Brain microvascular endothelial cell (primary cell): ENCODE measurements at regions not wholly inside any gene's neighbourhood (a gene's known extent, or its start where the extent isn't known, plus 50 kb on each side); places are given as distances from the start of the nearest gene placed in this dataset.

Source experiments
- DNase-seq: peaks from one replicate; pipeline ENCODE4 v3.0.0-alpha.2; 2020
- H3K27ac ChIP-seq: fragments of 250-450 bp; sonication (Bioruptor Pico); 2 replicates; pipeline ENCODE4 v1.5.1; 2020; ENCODE audit warnings: mild to moderate bottlenecking, moderate library complexity
- H3K27me3 ChIP-seq: fragments of 250-450 bp; sonication (Bioruptor Pico); replicated peaks from 2 replicates; pipeline ENCODE4 v1.5.1; 2020; ENCODE audit warnings: mild to moderate bottlenecking
- H3K36me3 ChIP-seq: fragments of 250-450 bp; sonication (Bioruptor Pico); replicated peaks from 2 replicates; pipeline ENCODE4 v1.5.1; 2020; ENCODE audit warnings: mild to moderate bottlenecking
- H3K4me3 ChIP-seq: 2 replicates; pipeline ENCODE4 v1.5.1; 2011; ENCODE audit warnings: low read depth, mild to moderate bottlenecking, control low read depth, low read length, moderate library complexity
- in situ Hi-C: cut with HindIII; loops from 2 replicates; pipeline ENCODE4 v1.10.0; 2017; ENCODE audit warnings: low sequenced_read_pairs, low pct_ligation_motif_present
- TF ChIP-seq, protein P1 (sequence below): IDR thresholded peaks from 2 replicates; pipeline ENCODE4 v1.5.1; 2011; ENCODE audit warnings: low read depth, mild to moderate bottlenecking, moderate library complexity, low read length, control low read depth, inconsistent platforms; ENCODE audit errors: missing control alignments

DNA sequence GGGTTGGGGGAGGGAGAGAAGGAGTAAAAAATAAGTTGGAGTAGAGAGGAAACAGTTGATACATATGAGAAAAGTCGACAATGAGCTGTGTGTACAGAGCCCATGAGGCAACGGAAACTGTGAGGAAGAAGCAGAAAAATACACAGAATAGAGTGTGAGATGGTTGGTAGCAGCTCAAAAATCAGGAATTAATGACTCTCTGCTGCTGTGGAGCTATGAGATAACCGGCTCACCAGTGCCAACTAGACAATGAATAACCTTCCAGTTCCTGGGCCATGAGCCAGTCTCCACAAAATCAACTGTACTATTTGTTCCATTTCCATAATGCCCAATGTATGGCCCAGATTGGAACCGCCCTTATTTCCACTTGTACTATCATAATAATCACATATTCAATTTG lies 53.1 kb upstream of the NREP start:
- H3K36me3 ChIP-seq, result no peaks in the 10 kb centered on the region
- H3K27me3 ChIP-seq, result no peaks in the 10 kb centered on the region
- no peak for DNase-seq
- in situ Hi-C loops, result no loop called here
- H3K4me3 ChIP-seq, result no peak overlapping the region
- TF ChIP-seq, protein P1, sequence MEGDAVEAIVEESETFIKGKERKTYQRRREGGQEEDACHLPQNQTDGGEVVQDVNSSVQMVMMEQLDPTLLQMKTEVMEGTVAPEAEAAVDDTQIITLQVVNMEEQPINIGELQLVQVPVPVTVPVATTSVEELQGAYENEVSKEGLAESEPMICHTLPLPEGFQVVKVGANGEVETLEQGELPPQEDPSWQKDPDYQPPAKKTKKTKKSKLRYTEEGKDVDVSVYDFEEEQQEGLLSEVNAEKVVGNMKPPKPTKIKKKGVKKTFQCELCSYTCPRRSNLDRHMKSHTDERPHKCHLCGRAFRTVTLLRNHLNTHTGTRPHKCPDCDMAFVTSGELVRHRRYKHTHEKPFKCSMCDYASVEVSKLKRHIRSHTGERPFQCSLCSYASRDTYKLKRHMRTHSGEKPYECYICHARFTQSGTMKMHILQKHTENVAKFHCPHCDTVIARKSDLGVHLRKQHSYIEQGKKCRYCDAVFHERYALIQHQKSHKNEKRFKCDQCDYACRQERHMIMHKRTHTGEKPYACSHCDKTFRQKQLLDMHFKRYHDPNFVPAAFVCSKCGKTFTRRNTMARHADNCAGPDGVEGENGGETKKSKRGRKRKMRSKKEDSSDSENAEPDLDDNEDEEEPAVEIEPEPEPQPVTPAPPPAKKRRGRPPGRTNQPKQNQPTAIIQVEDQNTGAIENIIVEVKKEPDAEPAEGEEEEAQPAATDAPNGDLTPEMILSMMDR, result no peak
- no peak overlapping the region for H3K27ac ChIP-seq
